ENCODE measurements at regions not wholly inside any gene's neighbourhood (a gene's known extent, or its start where the extent isn't known, plus 50 kb on each side); places are given as distances from the start of the nearest gene placed in this dataset.
A peak's percentile ranks its signal among the peaks of the same experiment; 100 is the strongest.
"Not testable (repeated sequence)": the region's sequence is repeated elsewhere in the genome, so short reads cannot be mapped to it uniquely, and the experiment has no call there.

- peak in 1 of 2 experiments; percentile 10 for DNase-seq
Measured at GRCh38 chr6:170093658-170094596, 197.0 kb downstream of the DLL1 start.

- no peak for DNase-seq
Measured at GRCh38 chr6:170093276-170093657, 197.6 kb downstream of the DLL1 start.

- no peak for DNase-seq
Measured at GRCh38 chr6:170092826-170093225, 198.1 kb downstream of the DLL1 start.

GRCh38 chr6:170091639-170092579, 199.0 kb downstream of the DLL1 start:
- no peak for DNase-seq

GRCh38 chr6:170091000-170091638, 199.8 kb downstream of the DLL1 start:
- no peak for DNase-seq

GRCh38 chr6:170090561-170090960, 200.3 kb downstream of the DLL1 start:
- DNase-seq, result no peak

GRCh38 chr6:170089963-170090362, 200.9 kb downstream of the DLL1 start:
- DNase-seq, result no peak

- DNase-seq, result peak in 1 of 2 experiments; percentile 32
Measured at GRCh38 chr6:170088582-170088955, 202.3 kb downstream of the DLL1 start.

GRCh38 chr6:170087941-170088581, 202.8 kb downstream of the DLL1 start:
- DNase-seq, result peak; percentile 49 to 62

- DNase-seq, result not testable (repeated sequence)
Measured at GRCh38 chr6:170087421-170087780, 203.5 kb downstream of the DLL1 start.

- DNase-seq, result peak in 1 of 2 experiments; percentile 6
Measured at GRCh38 chr6:170086639-170087420, 204.0 kb downstream of the DLL1 start.

GRCh38 chr6:170085475-170086401, 205.1 kb downstream of the DLL1 start:
- DNase-seq, result peak in 1 of 2 experiments; percentile 14

- DNase-seq, result no peak
Measured at GRCh38 chr6:170084166-170084730, 206.6 kb downstream of the DLL1 start.

GRCh38 chr6:170083236-170084051, 207.4 kb downstream of the DLL1 start:
- no peak for DNase-seq

- no peak for DNase-seq
Measured at GRCh38 chr6:170082531-170083187, 208.2 kb downstream of the DLL1 start.

GRCh38 chr6:170082067-170082466, 208.8 kb downstream of the DLL1 start:
- DNase-seq, result no peak

GRCh38 chr6:170081556-170081955, 209.3 kb downstream of the DLL1 start:
- DNase-seq, result no peak

- no peak for DNase-seq
Measured at GRCh38 chr6:170080828-170081371, 210.0 kb downstream of the DLL1 start.

Measured in activated T-cell treated with anti-CD3 and anti-CD28 coated beads, Interleukin-2, amount 50 U/mL, for 48 hours (primary cell).